Choroid plexus epithelial cell (primary cell): ENCODE measurements at regions not wholly inside any gene's neighbourhood (a gene's known extent, or its start where the extent isn't known, plus 50 kb on each side); places are given as distances from the start of the nearest gene placed in this dataset.

Experiments used
- DNase-seq: peaks from one replicate; pipeline ENCODE4 v3.0.0-alpha.2; 2010; ENCODE audit warnings: low read depth
- H3K4me3 ChIP-seq: 2 replicates; pipeline ENCODE4 v1.5.1; 2011; ENCODE audit warnings: low read depth, mild to moderate bottlenecking, control low read depth, low read length, moderate library complexity
- TF ChIP-seq, protein P1 (sequence below): conservative IDR thresholded peaks from 2 replicates; pipeline ENCODE4 v1.5.1; 2011; ENCODE audit warnings: low read depth, mild to moderate bottlenecking, control low read depth, inconsistent platforms, low read length, moderate library complexity

DNA sequence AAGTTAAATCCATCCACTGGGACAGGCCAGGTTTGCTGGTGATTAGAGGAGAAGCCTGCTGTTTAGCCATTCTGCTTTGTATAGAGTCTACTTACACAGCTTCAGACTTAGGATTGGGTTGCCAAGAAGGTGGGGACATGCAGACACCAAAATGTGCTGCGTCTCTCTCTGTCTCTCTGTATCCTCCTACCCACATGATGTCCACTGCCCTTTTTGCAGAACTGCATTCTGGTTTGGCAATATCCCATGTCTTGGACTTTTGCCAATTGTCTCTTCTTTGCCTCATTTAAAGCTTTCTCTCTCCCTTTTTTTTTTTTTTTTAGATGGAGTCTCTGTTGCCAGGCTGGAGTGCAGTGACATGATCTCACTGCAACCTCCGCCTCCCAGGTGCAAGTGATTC lies 261.1 kb upstream of the FN1 start:
- TF ChIP-seq, protein P1, sequence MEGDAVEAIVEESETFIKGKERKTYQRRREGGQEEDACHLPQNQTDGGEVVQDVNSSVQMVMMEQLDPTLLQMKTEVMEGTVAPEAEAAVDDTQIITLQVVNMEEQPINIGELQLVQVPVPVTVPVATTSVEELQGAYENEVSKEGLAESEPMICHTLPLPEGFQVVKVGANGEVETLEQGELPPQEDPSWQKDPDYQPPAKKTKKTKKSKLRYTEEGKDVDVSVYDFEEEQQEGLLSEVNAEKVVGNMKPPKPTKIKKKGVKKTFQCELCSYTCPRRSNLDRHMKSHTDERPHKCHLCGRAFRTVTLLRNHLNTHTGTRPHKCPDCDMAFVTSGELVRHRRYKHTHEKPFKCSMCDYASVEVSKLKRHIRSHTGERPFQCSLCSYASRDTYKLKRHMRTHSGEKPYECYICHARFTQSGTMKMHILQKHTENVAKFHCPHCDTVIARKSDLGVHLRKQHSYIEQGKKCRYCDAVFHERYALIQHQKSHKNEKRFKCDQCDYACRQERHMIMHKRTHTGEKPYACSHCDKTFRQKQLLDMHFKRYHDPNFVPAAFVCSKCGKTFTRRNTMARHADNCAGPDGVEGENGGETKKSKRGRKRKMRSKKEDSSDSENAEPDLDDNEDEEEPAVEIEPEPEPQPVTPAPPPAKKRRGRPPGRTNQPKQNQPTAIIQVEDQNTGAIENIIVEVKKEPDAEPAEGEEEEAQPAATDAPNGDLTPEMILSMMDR: no peak
- no peak overlapping the region for H3K4me3 ChIP-seq
- DNase-seq: no peak

DNA sequence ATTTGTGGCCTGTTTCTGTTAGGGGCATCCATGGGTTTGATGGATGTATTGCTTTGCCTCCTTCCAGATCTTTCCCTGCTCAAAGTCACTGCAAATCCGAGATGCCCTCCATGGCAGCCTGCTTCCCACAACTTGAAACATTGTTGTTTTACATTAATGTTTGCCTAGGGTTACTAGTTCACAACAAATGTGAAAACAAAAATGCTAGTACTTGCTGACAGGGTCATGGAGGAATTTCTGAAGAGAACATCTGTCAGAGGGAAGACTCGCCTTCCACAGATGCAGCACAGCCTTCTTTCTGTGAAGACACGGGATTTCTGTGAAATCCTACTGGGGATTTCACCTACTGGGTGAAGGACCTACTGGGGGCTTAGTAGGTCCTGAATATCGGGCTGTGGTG lies 260.0 kb upstream of the FN1 start:
- peak; percentile 64 for DNase-seq
- no peak overlapping the region for H3K4me3 ChIP-seq
- TF ChIP-seq, protein P1: no peak

DNA sequence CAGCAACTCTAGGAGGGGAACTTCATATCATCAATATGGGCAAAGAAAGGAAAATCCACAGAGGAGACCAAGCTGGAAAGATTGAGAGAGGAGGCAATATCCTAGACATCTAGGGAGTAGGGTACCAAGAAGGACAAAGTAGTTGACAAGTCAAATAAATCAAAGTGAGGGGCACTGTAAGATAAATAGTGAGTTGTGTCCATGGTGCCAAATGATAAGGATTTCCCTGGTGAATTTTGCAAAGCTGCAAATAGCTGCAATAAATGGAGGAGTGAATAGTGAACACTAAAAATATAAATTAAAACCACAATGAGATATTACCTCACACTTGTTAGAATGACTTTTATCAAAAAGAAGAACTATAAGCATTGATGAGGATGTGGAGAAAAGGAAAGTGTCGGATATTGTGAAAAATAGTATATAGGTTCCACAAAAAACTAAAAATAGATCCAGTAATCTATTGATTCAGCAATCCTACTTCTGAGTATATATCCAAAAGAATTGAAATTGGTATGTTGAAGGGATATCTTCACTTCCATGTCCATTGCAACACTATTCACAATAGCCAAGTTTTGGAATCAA lies 258.2 kb upstream of the FN1 start:
- H3K4me3 ChIP-seq: no peak overlapping the region
- TF ChIP-seq, protein P1: no peak
- DNase-seq: no peak

DNA sequence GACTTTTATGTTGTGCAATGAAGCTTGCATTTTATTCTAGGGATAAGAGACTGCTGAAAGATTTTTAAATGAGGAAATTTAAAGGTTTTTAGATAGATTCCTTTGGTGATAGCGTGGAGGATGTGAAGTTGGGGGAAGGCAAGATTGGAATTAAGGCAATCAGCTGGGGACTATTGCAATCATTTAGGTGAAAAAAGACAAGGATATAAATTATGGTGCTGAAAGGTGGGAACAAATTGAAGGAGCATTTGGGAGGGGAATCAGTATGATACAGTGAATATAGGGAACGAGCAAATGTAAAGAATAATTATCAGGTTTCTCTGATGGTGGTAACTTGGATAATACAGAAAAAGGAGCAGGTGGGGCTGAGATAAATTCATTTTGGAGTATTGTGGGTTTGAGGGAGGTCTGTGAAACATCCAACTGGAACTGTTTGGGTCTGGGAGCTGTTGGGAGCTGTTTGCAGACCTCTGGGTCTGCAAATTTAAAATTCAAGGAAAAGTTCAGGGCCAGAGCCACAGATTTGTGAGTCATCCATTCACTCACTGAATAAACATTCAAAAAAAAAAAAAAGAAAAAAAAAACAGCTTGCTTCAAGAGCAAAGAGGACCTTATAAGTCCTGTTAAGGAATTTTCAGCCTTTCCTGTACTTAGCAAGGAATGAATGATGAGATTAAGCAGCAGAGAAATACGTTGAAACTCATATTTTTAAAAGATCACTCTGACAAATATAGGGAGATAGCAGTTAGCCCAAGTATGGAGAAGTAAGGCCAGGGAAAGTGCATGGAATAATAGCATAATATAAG lies 257.5 kb upstream of the FN1 start:
- H3K4me3 ChIP-seq: no peak overlapping the region
- peak; percentile 88 for DNase-seq
- TF ChIP-seq, protein P1: no peak

DNA sequence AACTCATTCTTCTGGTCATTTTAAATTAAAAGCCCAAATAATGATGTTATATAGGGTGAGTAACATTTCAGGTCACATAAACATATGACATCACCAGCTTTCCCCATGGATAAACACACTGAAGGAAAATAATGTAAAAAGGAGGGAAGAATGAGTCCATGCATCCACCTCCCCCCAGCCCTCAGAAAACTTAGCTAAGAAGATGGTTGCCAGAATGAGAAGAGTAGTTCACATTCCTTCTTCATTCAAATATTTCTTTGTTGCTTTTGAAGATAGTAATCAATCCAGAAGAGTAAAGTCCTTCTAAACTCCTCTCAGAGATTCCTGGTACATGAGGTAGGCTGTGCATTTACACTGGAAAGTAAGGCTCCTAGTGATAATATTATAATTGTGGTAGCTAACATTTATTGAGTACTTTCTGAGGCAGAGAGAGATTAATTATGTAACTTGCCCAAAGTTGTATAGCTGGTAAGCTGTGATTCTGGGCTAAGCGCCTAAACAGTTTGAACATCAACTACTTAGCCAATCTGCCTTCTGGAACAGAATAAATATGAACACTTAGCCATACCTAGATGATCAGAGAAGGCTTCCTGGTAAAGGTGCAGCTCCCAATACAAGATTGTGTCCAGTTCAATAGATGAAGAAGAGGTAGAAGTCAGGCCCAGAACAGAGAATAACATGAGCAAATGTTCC lies 256.7 kb upstream of the FN1 start:
- TF ChIP-seq, protein P1: no peak
- H3K4me3 ChIP-seq: no peak overlapping the region
- DNase-seq: peak; percentile 54

DNA sequence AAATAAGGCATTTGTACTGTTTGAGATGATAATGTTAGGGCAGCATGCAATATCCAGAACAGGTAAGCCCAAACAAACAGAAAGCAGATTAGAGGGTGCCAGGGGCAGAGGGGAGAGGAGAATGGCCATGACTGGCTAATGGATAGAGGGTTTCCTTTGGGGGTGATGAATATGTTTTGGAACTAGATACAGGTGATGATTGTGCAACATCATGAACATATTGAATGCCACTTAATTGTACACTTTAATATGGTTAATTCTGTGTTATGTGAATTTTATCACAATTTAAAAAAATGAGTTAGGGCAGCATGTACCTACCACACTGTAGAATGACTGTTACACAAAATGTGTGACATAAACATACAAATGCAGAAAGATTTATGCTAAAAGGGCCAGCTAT lies 255.5 kb upstream of the FN1 start:
- TF ChIP-seq, protein P1: no peak
- no peak overlapping the region for H3K4me3 ChIP-seq
- DNase-seq: no peak
